ENCODE measurements at regions not wholly inside any gene's neighbourhood (a gene's known extent, or its start where the extent isn't known, plus 50 kb on each side); places are given as distances from the start of the nearest gene placed in this dataset.
"Not testable (repeated sequence)": the region's sequence is repeated elsewhere in the genome, so short reads cannot be mapped to it uniquely, and the experiment has no call there.

- DNase-seq (ENCODE audit: insufficient read length, low spot score) (no peak), FAIRE-seq (no peak)
- TF ChIP-seq CTCF (IDR thresholded peaks at IDR 0.05; ENCODE audit: insufficient read depth, missing control alignments), result no peak
These were observed 325.1 kb upstream of the THBS1 start for GRCh38 chr15:39255760-39256159.

- DNase-seq (ENCODE audit: insufficient read length, low spot score), result no peak
- no peak for FAIRE-seq
- no peak for TF ChIP-seq CTCF (IDR thresholded peaks at IDR 0.05; ENCODE audit: insufficient read depth, missing control alignments)
These were observed 320.5 kb upstream of the THBS1 start for GRCh38 chr15:39260391-39260790.

GRCh38 chr15:39260791-39261190 is 320.1 kb upstream of the THBS1 start:
- FAIRE-seq, result no peak
- TF ChIP-seq CTCF (IDR thresholded peaks at IDR 0.05; ENCODE audit: insufficient read depth, missing control alignments), result no peak
- DNase-seq (ENCODE audit: insufficient read length, low spot score), result no peak

- FAIRE-seq; DNase-seq (ENCODE audit: insufficient read length, low spot score): not testable (repeated sequence)
These were observed 319.3 kb upstream of the THBS1 start for GRCh38 chr15:39261397-39262183.

- DNase-seq (ENCODE audit: insufficient read length, low spot score); FAIRE-seq: not testable (repeated sequence)
These were observed 317.7 kb upstream of the THBS1 start for GRCh38 chr15:39262995-39263772.

GRCh38 chr15:39265261-39265660 is 315.6 kb upstream of the THBS1 start:
- TF ChIP-seq CTCF (IDR thresholded peaks at IDR 0.05; ENCODE audit: insufficient read depth, missing control alignments), result no peak
- no peak for FAIRE-seq

GRCh38 chr15:39266890-39267289 is 314.0 kb upstream of the THBS1 start:
- DNase-seq (ENCODE audit: insufficient read length, low spot score), result no peak
- FAIRE-seq, result no peak
- TF ChIP-seq CTCF (IDR thresholded peaks at IDR 0.05; ENCODE audit: insufficient read depth, missing control alignments), result no peak

More at GRCh38 chr15:39265261-39265660, 315.6 kb upstream of the THBS1 start:
- no peak for DNase-seq (ENCODE audit: insufficient read length, low spot score)

- no peak for TF ChIP-seq CTCF (IDR thresholded peaks at IDR 0.05; ENCODE audit: insufficient read depth, missing control alignments)
- no peak for FAIRE-seq
- no peak for DNase-seq (ENCODE audit: insufficient read length, low spot score)
These were observed 313.2 kb upstream of the THBS1 start for GRCh38 chr15:39267685-39268084.

Measured in D721Med (cell line).